ENCODE measurements at regions not wholly inside any gene's neighbourhood (a gene's known extent, or its start where the extent isn't known, plus 50 kb on each side); places are given as distances from the start of the nearest gene placed in this dataset.

DNA sequence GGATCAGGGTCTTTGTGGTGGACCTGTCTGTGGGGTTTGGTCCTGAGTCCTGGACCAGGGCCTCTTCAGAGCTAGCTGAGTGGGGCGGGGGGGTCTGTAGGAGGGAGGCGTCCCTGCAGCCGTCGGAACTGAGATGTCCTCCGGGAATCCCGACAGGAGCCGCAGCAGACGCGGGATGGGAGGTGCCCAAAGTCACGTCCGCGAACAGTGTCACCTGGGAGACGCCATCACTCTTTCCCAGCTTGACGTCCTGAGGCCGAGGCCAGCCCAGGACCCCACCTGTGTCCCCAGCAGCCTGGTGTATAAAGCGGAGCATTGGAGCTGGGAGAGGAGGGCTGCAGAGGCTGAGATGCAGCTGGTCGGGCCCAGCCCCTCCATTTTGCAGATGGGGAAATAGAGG, 1234.7 kb downstream of the BRD1 start:
- no peak for DNase-seq (ENCODE audit: low read depth in 1 of 2, low spot score in 1 of 2)
- no peaks in the 10 kb centered on the region for H3K27me3 ChIP-seq (ENCODE audit: insufficient read depth, poor library complexity, severe bottlenecking)
- H3K4me3 ChIP-seq (replicated peaks; ENCODE audit: insufficient read depth, low read length) = no peak overlapping the region
- TF ChIP-seq, protein P1, sequence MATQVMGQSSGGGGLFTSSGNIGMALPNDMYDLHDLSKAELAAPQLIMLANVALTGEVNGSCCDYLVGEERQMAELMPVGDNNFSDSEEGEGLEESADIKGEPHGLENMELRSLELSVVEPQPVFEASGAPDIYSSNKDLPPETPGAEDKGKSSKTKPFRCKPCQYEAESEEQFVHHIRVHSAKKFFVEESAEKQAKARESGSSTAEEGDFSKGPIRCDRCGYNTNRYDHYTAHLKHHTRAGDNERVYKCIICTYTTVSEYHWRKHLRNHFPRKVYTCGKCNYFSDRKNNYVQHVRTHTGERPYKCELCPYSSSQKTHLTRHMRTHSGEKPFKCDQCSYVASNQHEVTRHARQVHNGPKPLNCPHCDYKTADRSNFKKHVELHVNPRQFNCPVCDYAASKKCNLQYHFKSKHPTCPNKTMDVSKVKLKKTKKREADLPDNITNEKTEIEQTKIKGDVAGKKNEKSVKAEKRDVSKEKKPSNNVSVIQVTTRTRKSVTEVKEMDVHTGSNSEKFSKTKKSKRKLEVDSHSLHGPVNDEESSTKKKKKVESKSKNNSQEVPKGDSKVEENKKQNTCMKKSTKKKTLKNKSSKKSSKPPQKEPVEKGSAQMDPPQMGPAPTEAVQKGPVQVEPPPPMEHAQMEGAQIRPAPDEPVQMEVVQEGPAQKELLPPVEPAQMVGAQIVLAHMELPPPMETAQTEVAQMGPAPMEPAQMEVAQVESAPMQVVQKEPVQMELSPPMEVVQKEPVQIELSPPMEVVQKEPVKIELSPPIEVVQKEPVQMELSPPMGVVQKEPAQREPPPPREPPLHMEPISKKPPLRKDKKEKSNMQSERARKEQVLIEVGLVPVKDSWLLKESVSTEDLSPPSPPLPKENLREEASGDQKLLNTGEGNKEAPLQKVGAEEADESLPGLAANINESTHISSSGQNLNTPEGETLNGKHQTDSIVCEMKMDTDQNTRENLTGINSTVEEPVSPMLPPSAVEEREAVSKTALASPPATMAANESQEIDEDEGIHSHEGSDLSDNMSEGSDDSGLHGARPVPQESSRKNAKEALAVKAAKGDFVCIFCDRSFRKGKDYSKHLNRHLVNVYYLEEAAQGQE (IDR thresholded peaks at IDR 0.05; ENCODE audit: insufficient replicate concordance, low read depth) = no peak
- TF ChIP-seq POLR2AphosphoS5 (IDR thresholded peaks at IDR 0.05; ENCODE audit: low read depth) (no peak), GABPA (IDR thresholded peaks at IDR 0.05; ENCODE audit: low read depth) (no peak), SPI1 (IDR thresholded peaks at IDR 0.05; ENCODE audit: borderline replicate concordance, low read depth) (no peak)
- TF ChIP-seq, protein P2, sequence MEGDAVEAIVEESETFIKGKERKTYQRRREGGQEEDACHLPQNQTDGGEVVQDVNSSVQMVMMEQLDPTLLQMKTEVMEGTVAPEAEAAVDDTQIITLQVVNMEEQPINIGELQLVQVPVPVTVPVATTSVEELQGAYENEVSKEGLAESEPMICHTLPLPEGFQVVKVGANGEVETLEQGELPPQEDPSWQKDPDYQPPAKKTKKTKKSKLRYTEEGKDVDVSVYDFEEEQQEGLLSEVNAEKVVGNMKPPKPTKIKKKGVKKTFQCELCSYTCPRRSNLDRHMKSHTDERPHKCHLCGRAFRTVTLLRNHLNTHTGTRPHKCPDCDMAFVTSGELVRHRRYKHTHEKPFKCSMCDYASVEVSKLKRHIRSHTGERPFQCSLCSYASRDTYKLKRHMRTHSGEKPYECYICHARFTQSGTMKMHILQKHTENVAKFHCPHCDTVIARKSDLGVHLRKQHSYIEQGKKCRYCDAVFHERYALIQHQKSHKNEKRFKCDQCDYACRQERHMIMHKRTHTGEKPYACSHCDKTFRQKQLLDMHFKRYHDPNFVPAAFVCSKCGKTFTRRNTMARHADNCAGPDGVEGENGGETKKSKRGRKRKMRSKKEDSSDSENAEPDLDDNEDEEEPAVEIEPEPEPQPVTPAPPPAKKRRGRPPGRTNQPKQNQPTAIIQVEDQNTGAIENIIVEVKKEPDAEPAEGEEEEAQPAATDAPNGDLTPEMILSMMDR (IDR thresholded peaks at IDR 0.05; ENCODE audit: insufficient read depth, low read length) = no peak
- no peak overlapping the region for H3K27ac ChIP-seq (replicated peaks)

DNA sequence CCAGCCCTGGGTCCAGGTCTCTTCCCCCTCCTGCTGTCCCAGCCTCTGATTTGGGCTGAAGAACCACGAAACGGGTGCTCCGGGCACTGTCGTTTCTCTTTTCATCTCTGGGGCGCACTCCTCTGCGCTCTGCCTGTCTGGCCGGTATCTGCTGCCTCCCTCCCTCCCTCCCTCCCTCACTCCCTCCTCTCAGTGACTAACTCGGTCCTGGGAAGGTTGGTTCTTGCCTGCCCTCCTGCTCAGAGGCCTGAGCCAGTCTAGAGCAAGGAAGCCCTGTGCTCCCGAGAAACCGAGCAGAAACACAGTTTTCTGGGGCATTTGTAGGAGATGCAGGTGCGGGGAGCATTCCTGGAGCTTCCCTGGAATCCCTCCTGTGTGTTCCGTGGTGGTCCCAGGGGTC, 1235.2 kb downstream of the BRD1 start:
- no peaks in the 10 kb centered on the region for H3K27me3 ChIP-seq (ENCODE audit: insufficient read depth, poor library complexity, severe bottlenecking)
- TF ChIP-seq POLR2AphosphoS5 (IDR thresholded peaks at IDR 0.05; ENCODE audit: low read depth) = no peak
- TF ChIP-seq GABPA (IDR thresholded peaks at IDR 0.05; ENCODE audit: low read depth) = no peak
- TF ChIP-seq, protein P2 (IDR thresholded peaks at IDR 0.05; ENCODE audit: insufficient read depth, low read length) = no peak
- no peak for TF ChIP-seq SPI1 (IDR thresholded peaks at IDR 0.05; ENCODE audit: borderline replicate concordance, low read depth)
- TF ChIP-seq, protein P1 (IDR thresholded peaks at IDR 0.05; ENCODE audit: insufficient replicate concordance, low read depth) = no peak
- no peak for DNase-seq (ENCODE audit: low read depth in 1 of 2, low spot score in 1 of 2)
- no peak overlapping the region for H3K4me3 ChIP-seq (replicated peaks; ENCODE audit: insufficient read depth, low read length)
- no peak overlapping the region for H3K27ac ChIP-seq (replicated peaks)

DNA sequence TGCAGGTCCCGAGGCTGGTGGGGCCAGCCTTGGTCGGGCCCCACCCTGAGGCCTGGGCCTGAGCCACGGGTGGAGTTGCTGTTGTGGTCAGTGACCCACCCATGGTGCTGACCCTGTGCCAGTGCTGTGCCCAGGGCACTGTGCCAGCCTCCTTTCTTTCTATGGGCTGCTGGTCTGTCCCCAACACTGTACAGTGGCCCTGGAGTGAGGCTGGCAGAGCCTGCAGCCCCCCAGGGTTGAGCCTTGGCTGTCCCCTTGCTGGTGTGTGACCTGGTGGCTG, 1235.7 kb downstream of the BRD1 start:
- DNase-seq (ENCODE audit: low read depth in 1 of 2, low spot score in 1 of 2) = no peak
- H3K27ac ChIP-seq (replicated peaks) = no peak overlapping the region
- TF ChIP-seq GABPA (IDR thresholded peaks at IDR 0.05; ENCODE audit: low read depth) (no peak), SPI1 (IDR thresholded peaks at IDR 0.05; ENCODE audit: borderline replicate concordance, low read depth) (no peak), POLR2AphosphoS5 (IDR thresholded peaks at IDR 0.05; ENCODE audit: low read depth) (no peak)
- TF ChIP-seq, protein P2 (IDR thresholded peaks at IDR 0.05; ENCODE audit: insufficient read depth, low read length) = no peak
- TF ChIP-seq, protein P1 (IDR thresholded peaks at IDR 0.05; ENCODE audit: insufficient replicate concordance, low read depth) = no peak
- H3K4me3 ChIP-seq (replicated peaks; ENCODE audit: insufficient read depth, low read length) = no peak overlapping the region
- H3K27me3 ChIP-seq (ENCODE audit: insufficient read depth, poor library complexity, severe bottlenecking) = no peaks in the 10 kb centered on the region

Data from HL-60 (cell line).